ENCODE measurements at regions not wholly inside any gene's neighbourhood (a gene's known extent, or its start where the extent isn't known, plus 50 kb on each side); places are given as distances from the start of the nearest gene placed in this dataset.

GRCh38 chr13:34038541-34039068, 220.7 kb downstream of the RFC3 start:
- H3K36me3 ChIP-seq (ENCODE audit: control insufficient read depth in 2 of 2, insufficient read depth in 2 of 2, low read length in 1 of 2) = no peaks in the 10 kb centered on the region
- no peak overlapping the region for H3K4me3 ChIP-seq (ENCODE audit: low read length in 2 of 2)
- DNase-seq (ENCODE audit: low read depth in 6 of 9, low spot score in 9 of 9) = no peak
- H3K9me3 ChIP-seq (ENCODE audit: control insufficient read depth in 2 of 2, insufficient read depth in 1 of 2, low read length in 1 of 2) = no peaks in the 10 kb centered on the region
- 87% methylated on average over 5 of the region's 5 CpGs for WGBS
- no peaks in the 10 kb centered on the region for H3K27me3 ChIP-seq (ENCODE audit: control insufficient read depth in 2 of 2, insufficient read depth in 1 of 2, low read length in 1 of 2)
- no peak overlapping the region for H3K27ac ChIP-seq (ENCODE audit: low read depth in 1 of 2, low read length in 1 of 2)
- H3K4me1 ChIP-seq (ENCODE audit: control insufficient read depth in 2 of 2, insufficient read depth in 2 of 2, low read length in 2 of 2) = no peaks in the 10 kb centered on the region

DNA sequence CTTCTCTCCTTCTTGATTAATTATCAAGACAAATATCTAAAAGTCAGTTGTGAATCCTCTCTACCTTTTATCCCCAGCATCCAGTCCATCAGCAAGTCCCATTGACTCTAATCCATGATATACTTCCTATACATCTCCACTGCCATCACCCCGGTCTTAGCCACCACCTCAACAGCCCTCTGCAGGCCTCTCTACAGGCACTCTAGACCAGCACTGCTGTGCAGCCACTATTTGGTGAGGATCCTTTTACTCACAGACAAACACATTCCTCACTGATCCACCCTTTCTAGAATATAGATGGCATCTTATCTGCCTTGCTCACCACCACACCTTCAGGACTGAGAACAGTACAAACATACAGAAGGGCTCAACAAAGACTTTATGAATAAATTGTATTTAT, 221.7 kb downstream of the RFC3 start:
- Histone ChIP-seq H3K36me3 (ENCODE audit: control insufficient read depth in 2 of 2, insufficient read depth in 2 of 2, low read length in 1 of 2) (no peaks in the 10 kb centered on the region), H3K9me3 (ENCODE audit: control insufficient read depth in 2 of 2, insufficient read depth in 1 of 2, low read length in 1 of 2) (no peaks in the 10 kb centered on the region), H3K4me3 (ENCODE audit: low read length in 2 of 2) (no peak overlapping the region), H3K27me3 (ENCODE audit: control insufficient read depth in 2 of 2, insufficient read depth in 1 of 2, low read length in 1 of 2) (no peaks in the 10 kb centered on the region), H3K4me1 (ENCODE audit: control insufficient read depth in 2 of 2, insufficient read depth in 2 of 2, low read length in 2 of 2) (no peaks in the 10 kb centered on the region), H3K27ac (ENCODE audit: low read depth in 1 of 2, low read length in 1 of 2) (no peak overlapping the region)
- 94% methylated on average over 1 of the region's 1 CpG for WGBS
- DNase-seq (ENCODE audit: low read depth in 6 of 9, low spot score in 9 of 9) = no peak

GRCh38 chr13:34040863-34041262, 222.9 kb downstream of the RFC3 start:
- H3K9me3 ChIP-seq (ENCODE audit: control insufficient read depth in 2 of 2, insufficient read depth in 1 of 2, low read length in 1 of 2) = no peaks in the 10 kb centered on the region
- no peak overlapping the region for H3K27ac ChIP-seq (ENCODE audit: low read depth in 1 of 2, low read length in 1 of 2)
- H3K4me1 ChIP-seq (ENCODE audit: control insufficient read depth in 2 of 2, insufficient read depth in 2 of 2, low read length in 2 of 2) = no peaks in the 10 kb centered on the region
- H3K27me3 ChIP-seq (ENCODE audit: control insufficient read depth in 2 of 2, insufficient read depth in 1 of 2, low read length in 1 of 2) = no peaks in the 10 kb centered on the region
- H3K36me3 ChIP-seq (ENCODE audit: control insufficient read depth in 2 of 2, insufficient read depth in 2 of 2, low read length in 1 of 2) = no peaks in the 10 kb centered on the region
- WGBS = 84% methylated on average over 4 of the region's 4 CpGs
- no peak for DNase-seq (ENCODE audit: low read depth in 6 of 9, low spot score in 9 of 9)
- no peak overlapping the region for H3K4me3 ChIP-seq (ENCODE audit: low read length in 2 of 2)

DNA sequence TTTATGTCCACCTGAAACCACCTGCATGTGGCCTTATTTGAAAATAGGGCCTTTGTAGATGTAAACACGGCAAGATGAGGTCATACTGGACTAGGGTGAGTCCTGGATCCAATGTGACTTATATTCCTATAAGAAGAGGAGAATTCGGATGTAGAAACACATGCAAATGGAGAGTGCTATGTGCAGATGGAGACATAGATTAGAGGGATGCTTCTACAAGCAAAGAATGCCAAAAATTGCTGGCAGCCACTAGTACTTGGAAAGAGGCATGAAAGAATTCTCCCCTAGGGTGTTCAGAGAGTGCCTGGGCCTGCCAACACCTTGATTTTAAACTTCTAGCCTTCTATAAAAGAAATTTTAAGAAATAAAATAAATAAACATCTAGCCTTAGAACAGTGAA, 226.1 kb downstream of the RFC3 start:
- DNase-seq (ENCODE audit: low read depth in 6 of 9, low spot score in 9 of 9) = no peak
- Histone ChIP-seq H3K9me3 (ENCODE audit: control insufficient read depth in 2 of 2, insufficient read depth in 1 of 2, low read length in 1 of 2) (no peaks in the 10 kb centered on the region), H3K27me3 (ENCODE audit: control insufficient read depth in 2 of 2, insufficient read depth in 1 of 2, low read length in 1 of 2) (no peaks in the 10 kb centered on the region), H3K4me1 (ENCODE audit: control insufficient read depth in 2 of 2, insufficient read depth in 2 of 2, low read length in 2 of 2) (no peaks in the 10 kb centered on the region), H3K4me3 (ENCODE audit: low read length in 2 of 2) (no peak overlapping the region), H3K36me3 (ENCODE audit: control insufficient read depth in 2 of 2, insufficient read depth in 2 of 2, low read length in 1 of 2) (no peaks in the 10 kb centered on the region), H3K27ac (ENCODE audit: low read depth in 1 of 2, low read length in 1 of 2) (no peak overlapping the region)
- WGBS = 83% methylated on average over 2 of the region's 2 CpGs

- no peaks in the 10 kb centered on the region for H3K9me3 ChIP-seq (ENCODE audit: control insufficient read depth in 2 of 2, insufficient read depth in 1 of 2, low read length in 1 of 2)
- H3K4me1 ChIP-seq (ENCODE audit: control insufficient read depth in 2 of 2, insufficient read depth in 2 of 2, low read length in 2 of 2) = no peaks in the 10 kb centered on the region
- no peaks in the 10 kb centered on the region for H3K27me3 ChIP-seq (ENCODE audit: control insufficient read depth in 2 of 2, insufficient read depth in 1 of 2, low read length in 1 of 2)
- H3K4me3 ChIP-seq (ENCODE audit: low read length in 2 of 2) = no peak overlapping the region
- no peaks in the 10 kb centered on the region for H3K36me3 ChIP-seq (ENCODE audit: control insufficient read depth in 2 of 2, insufficient read depth in 2 of 2, low read length in 1 of 2)
- no peak overlapping the region for H3K27ac ChIP-seq (ENCODE audit: low read depth in 1 of 2, low read length in 1 of 2)
- no peak for DNase-seq (ENCODE audit: low read depth in 6 of 9, low spot score in 9 of 9)
These were observed 226.7 kb downstream of the RFC3 start for GRCh38 chr13:34044660-34045080.

DNA sequence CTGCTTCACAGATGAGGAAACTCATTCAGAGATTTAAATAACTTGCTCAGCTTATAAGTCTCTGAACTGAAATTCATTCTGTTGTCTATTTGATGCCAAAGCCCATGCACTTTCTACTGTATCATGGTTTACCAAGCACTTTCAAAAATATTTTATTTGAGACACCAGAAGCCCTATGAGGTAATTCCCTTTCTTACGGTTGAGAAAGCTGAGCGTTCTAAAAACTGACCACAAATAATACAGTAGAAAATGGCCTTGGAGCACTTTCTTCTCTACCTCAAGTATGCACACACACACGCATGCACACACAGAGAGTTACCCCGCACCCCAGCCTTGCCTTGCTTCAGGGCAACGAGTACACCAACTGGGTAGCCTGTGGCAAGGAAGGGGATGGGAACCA, 228.5 kb downstream of the RFC3 start:
- H3K4me1 ChIP-seq (ENCODE audit: control insufficient read depth in 2 of 2, insufficient read depth in 2 of 2, low read length in 2 of 2) = no peaks in the 10 kb centered on the region
- H3K9me3 ChIP-seq (ENCODE audit: control insufficient read depth in 2 of 2, insufficient read depth in 1 of 2, low read length in 1 of 2) = no peaks in the 10 kb centered on the region
- H3K4me3 ChIP-seq (ENCODE audit: low read length in 2 of 2) = no peak overlapping the region
- H3K36me3 ChIP-seq (ENCODE audit: control insufficient read depth in 2 of 2, insufficient read depth in 2 of 2, low read length in 1 of 2) = no peaks in the 10 kb centered on the region
- H3K27me3 ChIP-seq (ENCODE audit: control insufficient read depth in 2 of 2, insufficient read depth in 1 of 2, low read length in 1 of 2) = no peaks in the 10 kb centered on the region
- no peak overlapping the region for H3K27ac ChIP-seq (ENCODE audit: low read depth in 1 of 2, low read length in 1 of 2)
- DNase-seq (ENCODE audit: low read depth in 6 of 9, low spot score in 9 of 9) = no peak
- WGBS = 94% methylated on average over 5 of the region's 5 CpGs

DNA sequence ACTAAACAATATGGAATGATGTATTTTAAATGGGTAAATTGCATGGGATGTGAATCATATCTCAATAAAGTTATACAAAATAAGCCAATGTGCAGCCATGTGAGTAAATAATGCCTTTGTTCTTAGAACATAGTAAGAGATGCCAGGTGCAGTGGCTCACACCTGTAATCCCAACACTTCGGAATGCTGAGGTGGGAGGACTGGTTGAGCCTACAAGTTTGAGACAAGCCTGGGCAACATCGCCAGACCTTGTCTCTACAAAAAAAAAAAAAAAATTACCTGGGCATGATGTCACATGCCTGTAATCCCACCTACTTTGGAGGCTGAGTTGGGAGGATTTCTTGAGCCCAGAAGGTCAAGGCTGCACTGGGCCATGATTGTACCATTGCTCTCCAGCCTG, 230.7 kb downstream of the RFC3 start:
- H3K27ac ChIP-seq (ENCODE audit: low read depth in 1 of 2, low read length in 1 of 2) = no peak overlapping the region
- H3K36me3 ChIP-seq (ENCODE audit: control insufficient read depth in 2 of 2, insufficient read depth in 2 of 2, low read length in 1 of 2) = no peaks in the 10 kb centered on the region
- WGBS = 93% methylated on average over 2 of the region's 2 CpGs
- no peaks in the 10 kb centered on the region for H3K27me3 ChIP-seq (ENCODE audit: control insufficient read depth in 2 of 2, insufficient read depth in 1 of 2, low read length in 1 of 2)
- H3K9me3 ChIP-seq (ENCODE audit: control insufficient read depth in 2 of 2, insufficient read depth in 1 of 2, low read length in 1 of 2) = no peaks in the 10 kb centered on the region
- DNase-seq (ENCODE audit: low read depth in 6 of 9, low spot score in 9 of 9) = no peak
- H3K4me3 ChIP-seq (ENCODE audit: low read length in 2 of 2) = no peak overlapping the region
- H3K4me1 ChIP-seq (ENCODE audit: control insufficient read depth in 2 of 2, insufficient read depth in 2 of 2, low read length in 2 of 2) = no peaks in the 10 kb centered on the region

- H3K36me3 ChIP-seq (ENCODE audit: control insufficient read depth in 2 of 2, insufficient read depth in 2 of 2, low read length in 1 of 2) = no peaks in the 10 kb centered on the region
- H3K27ac ChIP-seq (ENCODE audit: low read depth in 1 of 2, low read length in 1 of 2) = no peak overlapping the region
- no peak overlapping the region for H3K4me3 ChIP-seq (ENCODE audit: low read length in 2 of 2)
- DNase-seq (ENCODE audit: low read depth in 6 of 9, low spot score in 9 of 9) = no peak
- 95% methylated on average over 1 of the region's 1 CpG for WGBS
- peaks cover 1 to 9% of the 10 kb centered on the region in 2 donors for H3K9me3 ChIP-seq (ENCODE audit: control insufficient read depth in 2 of 2, insufficient read depth in 1 of 2, low read length in 1 of 2)
- no peaks in the 10 kb centered on the region for H3K4me1 ChIP-seq (ENCODE audit: control insufficient read depth in 2 of 2, insufficient read depth in 2 of 2, low read length in 2 of 2)
- H3K27me3 ChIP-seq (ENCODE audit: control insufficient read depth in 2 of 2, insufficient read depth in 1 of 2, low read length in 1 of 2) = no peaks in the 10 kb centered on the region
These were observed 238.8 kb downstream of the RFC3 start for GRCh38 chr13:34056733-34057258.

DNA sequence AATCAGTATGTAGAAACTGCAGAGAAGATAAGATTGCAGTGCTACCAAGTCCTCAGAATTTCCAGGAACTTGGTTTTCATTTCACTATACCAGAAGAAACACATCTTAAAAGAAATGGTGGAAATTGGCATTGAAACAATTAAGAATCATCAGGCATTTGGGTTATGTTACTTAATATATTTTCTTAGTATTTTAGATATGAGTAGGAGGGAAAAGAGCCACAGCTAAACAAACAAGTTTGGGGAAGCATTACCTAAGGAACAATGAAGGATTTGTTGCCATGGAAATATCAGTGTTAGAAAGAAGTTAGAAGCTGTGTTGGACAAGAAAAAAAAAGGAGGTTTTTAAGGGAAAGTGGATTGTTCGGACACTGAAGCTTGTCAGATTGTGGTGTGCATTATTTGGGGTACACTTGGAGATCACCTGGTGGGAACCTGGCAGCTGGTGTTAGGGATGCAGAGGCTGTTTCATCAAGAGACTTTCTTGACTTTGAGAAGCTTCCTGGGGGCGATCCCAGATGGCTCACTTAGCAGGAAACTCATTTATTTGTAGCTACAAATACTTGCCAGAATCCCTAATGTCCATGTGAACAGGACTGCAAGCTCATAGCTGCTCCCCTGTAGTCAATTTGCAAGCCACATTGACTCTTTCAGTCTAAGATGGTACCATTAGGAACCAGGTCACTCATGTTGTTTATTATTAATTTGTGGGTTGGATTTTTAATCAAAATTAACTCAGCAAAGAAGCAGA, 246.7 kb downstream of the RFC3 start:
- no peak overlapping the region for H3K4me3 ChIP-seq (ENCODE audit: low read length in 2 of 2)
- H3K4me1 ChIP-seq (ENCODE audit: control insufficient read depth in 2 of 2, insufficient read depth in 2 of 2, low read length in 2 of 2) = no peaks in the 10 kb centered on the region
- H3K36me3 ChIP-seq (ENCODE audit: control insufficient read depth in 2 of 2, insufficient read depth in 2 of 2, low read length in 1 of 2) = no peaks in the 10 kb centered on the region
- no peak overlapping the region for H3K27ac ChIP-seq (ENCODE audit: low read depth in 1 of 2, low read length in 1 of 2)
- no peaks in the 10 kb centered on the region for H3K27me3 ChIP-seq (ENCODE audit: control insufficient read depth in 2 of 2, insufficient read depth in 1 of 2, low read length in 1 of 2)
- H3K9me3 ChIP-seq (ENCODE audit: control insufficient read depth in 2 of 2, insufficient read depth in 1 of 2, low read length in 1 of 2) = no peaks in the 10 kb centered on the region
- DNase-seq (ENCODE audit: low read depth in 6 of 9, low spot score in 9 of 9) = no peak
- 80% methylated on average over 2 of the region's 2 CpGs for WGBS

Data from thymus (tissue), 11 donors.